Skeletal muscle satellite cell (primary cell): ENCODE measurements at regions not wholly inside any gene's neighbourhood (a gene's known extent, or its start where the extent isn't known, plus 50 kb on each side); places are given as distances from the start of the nearest gene placed in this dataset.

Experiments used
- H3K27me3 ChIP-seq: 2 replicates; pipeline ENCODE4 v1.7.0; 2013; ENCODE audit warnings: low read length; ENCODE audit not compliant: control insufficient read depth, insufficient read depth
- H3K36me3 ChIP-seq: 2 replicates; pipeline ENCODE4 v1.7.0; 2013; ENCODE audit warnings: mild to moderate bottlenecking, control low read depth, low read length; ENCODE audit not compliant: insufficient read depth
- H3K4me1 ChIP-seq: 2 replicates; pipeline ENCODE4 v1.7.0; 2013; ENCODE audit warnings: low read length; ENCODE audit not compliant: control insufficient read depth, insufficient read depth
- H3K4me2 ChIP-seq: 2 replicates; pipeline ENCODE4 v1.7.0; 2013; ENCODE audit warnings: mild to moderate bottlenecking, low read length
- H3K4me3 ChIP-seq: 2 replicates; pipeline ENCODE4 v1.7.0; 2013; ENCODE audit warnings: low read length
- H3K9ac ChIP-seq: 2 replicates; pipeline ENCODE4 v1.7.0; 2013; ENCODE audit warnings: mild to moderate bottlenecking, low read depth, low read length, moderate library complexity
- H3K9me3 ChIP-seq: replicated peaks from 2 replicates; pipeline ENCODE4 v1.7.0; 2013; ENCODE audit warnings: mild to moderate bottlenecking, control low read depth, low read length

DNA sequence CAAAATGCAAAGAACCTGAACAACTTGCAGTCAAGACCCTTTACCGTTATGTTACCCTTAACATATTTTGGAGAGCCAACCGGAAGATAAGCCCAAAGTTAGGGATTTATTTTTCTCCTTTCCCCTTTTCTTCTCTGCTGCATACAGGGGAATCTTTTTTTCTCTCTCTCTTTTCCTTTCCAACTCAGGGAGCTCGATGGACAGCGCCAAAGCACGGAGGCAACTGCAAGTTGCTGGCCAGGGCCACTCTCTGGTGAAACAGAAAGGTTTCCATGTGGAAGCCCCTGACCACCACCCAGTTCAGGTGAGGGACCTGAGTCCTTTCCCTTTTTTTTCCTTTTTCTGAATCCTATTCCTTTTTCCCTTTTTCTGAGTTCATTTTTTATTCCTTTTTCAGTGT lies 98.8 kb upstream of the COX10 start:
- no peaks in the 10 kb centered on the region for H3K4me1 ChIP-seq
- peak overlapping the region; percentile 39 for H3K4me2 ChIP-seq
- no peak overlapping the region for H3K4me3 ChIP-seq
- no peaks in the 10 kb centered on the region for H3K36me3 ChIP-seq
- H3K27me3 ChIP-seq, result no peaks in the 10 kb centered on the region
- H3K9ac ChIP-seq, result no peak overlapping the region
- no peaks in the 10 kb centered on the region for H3K9me3 ChIP-seq

DNA sequence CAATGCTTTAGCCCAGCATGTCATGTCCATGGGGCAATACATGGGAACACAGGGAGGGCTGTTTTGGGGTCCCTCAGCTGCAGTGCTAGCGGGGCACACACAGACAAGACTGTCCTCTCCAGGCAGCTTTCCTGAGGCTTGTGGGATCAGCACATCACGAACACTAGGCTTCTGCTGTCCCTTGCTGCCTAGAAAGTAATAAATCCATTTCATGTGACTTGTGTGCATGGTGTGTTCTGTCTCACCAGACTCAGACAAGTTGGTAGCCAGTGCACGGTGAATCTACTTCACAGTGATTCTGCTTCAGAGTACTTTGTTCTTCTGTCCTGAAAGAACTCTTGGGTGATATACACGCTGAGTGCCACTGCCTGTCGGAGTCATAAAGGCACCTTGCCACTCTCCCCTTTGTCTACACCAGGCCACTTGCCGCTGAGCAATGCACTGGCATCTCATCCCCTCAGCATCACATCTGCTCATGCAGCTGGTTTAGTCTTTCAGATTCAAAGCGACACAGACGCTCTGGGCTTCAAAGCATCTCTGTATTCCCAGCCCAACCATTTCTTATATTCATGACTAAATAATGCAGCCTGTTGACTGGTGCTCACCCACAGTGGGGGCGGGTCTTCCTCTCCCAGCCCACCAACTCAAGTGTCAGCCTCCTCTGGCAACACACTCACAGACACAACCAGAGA lies 95.2 kb upstream of the COX10 start:
- no peak overlapping the region for H3K9ac ChIP-seq

DNA sequence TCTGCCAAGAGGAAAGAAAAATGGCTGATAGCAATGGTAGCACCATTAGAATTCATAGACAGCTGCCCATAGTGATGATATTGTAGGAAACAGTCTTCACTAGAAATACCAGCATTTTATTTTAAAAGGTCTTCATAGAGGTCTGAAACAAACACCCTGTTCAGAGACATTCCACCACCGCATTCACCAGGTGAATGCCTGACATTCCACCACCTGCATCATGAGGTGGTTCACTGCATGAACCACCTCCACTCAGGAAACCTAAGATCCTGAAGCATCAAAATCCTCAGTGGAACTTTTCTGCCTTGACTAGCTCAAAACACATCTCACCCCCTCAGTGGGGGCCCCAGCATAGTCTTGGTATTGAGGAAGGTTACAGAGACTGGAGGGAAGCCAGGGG lies 91.5 kb upstream of the COX10 start:
- Histone ChIP-seq H3K4me2 (no peak overlapping the region), H3K4me1 (no peaks in the 10 kb centered on the region), H3K9ac (no peak overlapping the region), H3K27me3 (no peaks in the 10 kb centered on the region), H3K4me3 (no peak overlapping the region), H3K9me3 (no peaks in the 10 kb centered on the region), H3K36me3 (no peaks in the 10 kb centered on the region)

More for the DNA sequence above, 95.2 kb upstream of the COX10 start:
- H3K36me3 ChIP-seq, result no peaks in the 10 kb centered on the region
- H3K4me1 ChIP-seq, result no peaks in the 10 kb centered on the region
- H3K4me2 ChIP-seq, result no peak overlapping the region
- H3K4me3 ChIP-seq, result no peak overlapping the region
- no peaks in the 10 kb centered on the region for H3K9me3 ChIP-seq
- H3K27me3 ChIP-seq, result no peaks in the 10 kb centered on the region

DNA sequence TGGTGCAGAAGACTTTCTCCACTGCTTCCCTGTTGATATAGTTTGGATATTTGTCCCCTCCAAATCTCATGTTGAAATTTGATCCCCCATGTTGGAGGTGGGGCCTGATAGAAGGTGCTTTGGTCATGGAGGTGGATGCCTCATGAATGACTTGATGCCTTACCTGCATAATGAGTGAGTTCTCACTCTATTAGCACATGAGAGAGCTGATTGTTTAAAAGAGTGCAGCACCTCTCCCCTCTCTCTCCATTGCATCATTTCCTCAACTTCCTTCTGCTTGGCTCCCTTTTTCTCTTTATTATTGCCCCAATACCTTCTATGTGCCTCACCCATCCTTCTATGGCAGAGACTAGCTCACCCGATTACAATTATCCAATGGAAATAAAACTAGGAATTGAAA lies 90.8 kb upstream of the COX10 start:
- Histone ChIP-seq H3K9me3 (no peaks in the 10 kb centered on the region), H3K9ac (no peak overlapping the region), H3K4me3 (no peak overlapping the region), H3K36me3 (no peaks in the 10 kb centered on the region), H3K27me3 (no peaks in the 10 kb centered on the region), H3K4me2 (no peak overlapping the region), H3K4me1 (no peaks in the 10 kb centered on the region)

DNA sequence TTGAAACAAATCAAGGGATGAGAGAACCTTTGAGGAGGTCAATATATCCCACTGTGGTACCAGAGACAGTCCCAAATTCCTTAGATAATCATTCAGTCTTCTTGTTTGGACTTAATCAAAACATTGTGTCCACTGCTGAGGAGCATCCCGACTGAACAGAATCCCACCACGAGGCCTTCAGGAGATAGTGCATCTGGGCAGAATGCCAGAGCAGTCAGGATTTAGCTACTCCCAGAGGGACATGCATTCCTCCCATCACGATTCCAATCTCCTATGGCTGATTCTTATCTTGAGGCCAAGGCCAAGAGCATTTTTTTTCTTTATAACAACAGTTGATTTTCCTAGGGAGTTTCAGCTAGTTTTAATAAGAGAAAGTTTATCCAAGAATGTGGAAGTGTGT lies 87.4 kb upstream of the COX10 start:
- no peaks in the 10 kb centered on the region for H3K36me3 ChIP-seq
- no peak overlapping the region for H3K4me2 ChIP-seq
- H3K4me1 ChIP-seq, result no peaks in the 10 kb centered on the region
- H3K4me3 ChIP-seq, result no peak overlapping the region
- H3K27me3 ChIP-seq, result no peaks in the 10 kb centered on the region
- H3K9me3 ChIP-seq, result no peaks in the 10 kb centered on the region
- no peak overlapping the region for H3K9ac ChIP-seq

DNA sequence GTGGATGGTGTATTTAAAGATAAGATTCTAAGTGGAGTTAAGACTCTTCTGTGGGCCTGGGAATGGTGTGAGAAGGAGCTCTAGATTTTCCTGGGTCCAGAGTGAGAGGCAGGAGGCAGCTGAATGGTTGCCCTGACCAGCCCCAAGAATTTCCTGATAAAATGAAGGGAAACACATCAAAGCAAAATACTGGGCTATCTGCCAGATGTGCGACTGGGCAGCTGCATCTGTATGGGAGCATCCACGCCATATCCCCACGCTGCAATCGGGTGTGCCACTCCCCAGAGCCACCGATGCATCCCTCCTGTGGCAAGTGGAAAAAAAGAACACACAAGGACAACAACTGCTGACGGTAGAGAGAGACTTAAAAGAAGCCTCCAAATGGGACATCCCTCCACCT lies 84.3 kb upstream of the COX10 start:
- H3K27me3 ChIP-seq, result no peaks in the 10 kb centered on the region
- no peak overlapping the region for H3K9ac ChIP-seq
- H3K36me3 ChIP-seq, result no peaks in the 10 kb centered on the region
- no peaks in the 10 kb centered on the region for H3K9me3 ChIP-seq
- H3K4me1 ChIP-seq, result no peaks in the 10 kb centered on the region
- no peak overlapping the region for H3K4me3 ChIP-seq
- no peak overlapping the region for H3K4me2 ChIP-seq

DNA sequence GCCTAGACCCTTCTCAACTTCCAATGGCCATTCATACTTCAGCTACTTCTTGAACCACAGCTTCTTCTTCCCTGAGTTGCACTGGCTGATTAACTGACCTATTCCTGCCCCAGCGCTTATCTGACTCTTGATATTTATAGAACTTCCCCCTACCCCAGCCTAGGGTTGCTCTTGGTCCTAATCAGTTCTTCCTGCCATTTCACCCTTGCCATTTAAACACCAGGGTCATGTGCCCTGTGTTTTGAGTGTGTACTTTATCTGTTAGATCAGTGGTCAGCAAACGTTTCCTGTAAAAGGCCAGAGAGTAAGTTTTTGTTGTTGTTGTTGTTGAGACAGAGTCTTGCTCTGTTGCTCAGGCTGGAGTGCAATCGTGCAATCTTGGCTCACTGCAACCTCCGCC lies 82.4 kb upstream of the COX10 start:
- Histone ChIP-seq H3K36me3 (no peaks in the 10 kb centered on the region), H3K4me1 (no peaks in the 10 kb centered on the region), H3K9me3 (no peaks in the 10 kb centered on the region), H3K4me3 (no peak overlapping the region), H3K27me3 (no peaks in the 10 kb centered on the region), H3K4me2 (no peak overlapping the region), H3K9ac (no peak overlapping the region)

DNA sequence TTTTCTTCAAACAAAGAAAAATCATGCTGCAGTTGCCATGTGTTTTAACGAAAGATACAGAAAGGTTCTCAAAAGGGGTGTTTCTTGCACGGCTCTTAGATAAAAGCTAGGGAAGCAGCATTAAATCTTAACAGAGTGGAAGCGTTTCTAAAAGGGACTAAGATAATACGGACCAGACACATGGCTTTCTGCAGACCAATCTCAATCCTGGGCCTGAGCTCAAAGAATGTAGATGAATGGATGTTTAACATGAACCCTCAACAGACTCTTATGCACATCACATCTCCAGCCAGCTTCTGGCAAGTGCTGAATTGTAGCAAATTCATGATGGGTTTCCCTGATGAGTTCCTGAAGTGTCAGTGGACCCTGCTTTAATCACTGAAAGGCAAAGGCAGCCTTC lies 80.2 kb upstream of the COX10 start:
- H3K4me1 ChIP-seq, result no peaks in the 10 kb centered on the region
- no peak overlapping the region for H3K9ac ChIP-seq
- H3K4me3 ChIP-seq, result no peak overlapping the region
- no peak overlapping the region for H3K4me2 ChIP-seq
- no peaks in the 10 kb centered on the region for H3K27me3 ChIP-seq
- no peaks in the 10 kb centered on the region for H3K9me3 ChIP-seq
- H3K36me3 ChIP-seq, result no peaks in the 10 kb centered on the region

DNA sequence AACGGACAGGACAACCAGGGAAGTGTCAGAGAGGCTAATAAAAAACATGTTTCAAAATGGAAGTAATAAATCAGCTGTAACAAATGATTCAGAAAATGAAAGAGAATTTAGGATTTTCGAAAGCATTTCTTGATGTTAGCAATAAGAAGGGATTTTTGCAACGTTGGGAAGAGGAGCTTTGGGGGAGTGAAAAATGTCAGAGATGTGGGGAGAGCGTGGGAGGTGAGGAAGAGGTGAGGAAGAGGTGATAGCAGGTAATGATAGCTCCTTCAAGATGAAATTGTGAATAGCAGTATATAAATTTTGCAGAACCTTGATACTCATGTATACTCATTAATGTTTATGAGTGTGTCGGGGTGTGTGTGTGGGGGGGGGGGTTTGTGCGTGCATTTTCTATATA lies 76.2 kb upstream of the COX10 start:
- Histone ChIP-seq H3K4me3 (no peak overlapping the region), H3K9ac (no peak overlapping the region), H3K36me3 (no peaks in the 10 kb centered on the region), H3K4me1 (no peaks in the 10 kb centered on the region), H3K27me3 (no peaks in the 10 kb centered on the region), H3K9me3 (no peaks in the 10 kb centered on the region), H3K4me2 (no peak overlapping the region)

DNA sequence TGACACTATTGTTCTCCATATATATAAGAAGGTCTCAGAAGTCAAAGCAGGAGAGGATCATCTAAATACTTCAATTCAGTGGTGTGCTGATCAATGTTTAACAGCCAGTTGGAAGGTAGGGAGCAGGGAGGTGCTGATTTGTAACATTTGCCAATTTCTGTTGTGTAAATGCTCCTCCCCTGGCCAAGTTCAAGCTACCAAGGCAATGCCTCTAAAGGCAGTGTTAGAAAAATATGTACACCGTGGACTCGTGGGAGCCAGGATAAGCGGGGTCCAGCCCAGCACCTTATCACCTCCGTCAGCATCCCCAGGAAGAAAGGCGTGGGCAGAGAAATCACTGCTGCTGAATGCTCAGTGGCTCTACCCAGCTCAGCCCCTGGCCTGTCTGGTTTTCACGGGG lies 75.3 kb upstream of the COX10 start:
- no peak overlapping the region for H3K4me3 ChIP-seq
- no peaks in the 10 kb centered on the region for H3K9me3 ChIP-seq
- H3K4me2 ChIP-seq, result no peak overlapping the region
- no peaks in the 10 kb centered on the region for H3K27me3 ChIP-seq
- no peaks in the 10 kb centered on the region for H3K36me3 ChIP-seq
- no peak overlapping the region for H3K9ac ChIP-seq
- no peaks in the 10 kb centered on the region for H3K4me1 ChIP-seq

DNA sequence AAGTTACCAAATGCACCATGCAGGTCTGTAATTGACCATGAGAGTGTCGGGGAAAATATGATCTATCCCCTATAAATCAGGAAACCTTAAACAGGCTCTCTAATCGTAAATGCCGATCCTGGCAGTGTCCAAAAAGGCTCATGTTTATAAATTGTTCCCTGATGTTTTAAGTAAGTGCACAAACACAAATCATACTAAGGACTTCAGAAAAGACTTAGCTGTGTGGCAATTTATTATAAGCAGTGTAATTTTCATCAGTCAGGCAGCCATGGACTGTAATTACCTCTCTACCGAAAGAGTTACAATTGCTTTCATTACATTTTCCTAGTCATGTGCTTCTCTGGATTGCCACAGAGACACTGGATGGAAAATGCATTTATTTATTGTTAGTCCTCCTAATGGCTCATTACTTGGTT lies 73.4 kb upstream of the COX10 start:
- no peak overlapping the region for H3K4me3 ChIP-seq

DNA sequence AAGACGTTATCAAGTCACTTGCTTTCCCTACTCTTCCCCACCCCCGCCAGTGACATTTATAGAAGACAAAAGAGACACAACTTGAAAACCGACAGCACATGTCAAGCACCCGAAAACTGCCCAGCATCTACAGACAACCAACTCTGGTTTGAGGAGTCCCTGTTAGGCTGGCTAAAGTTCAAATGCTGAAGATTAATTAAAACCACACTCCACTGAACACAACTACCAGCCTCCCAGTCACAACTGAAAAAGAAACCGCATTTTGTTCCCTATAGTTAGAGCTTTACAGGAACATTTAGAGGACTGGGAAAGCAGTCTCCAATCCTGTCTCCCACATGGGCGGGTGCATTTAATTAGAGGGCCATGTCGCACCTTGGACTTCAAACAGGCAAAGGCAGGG lies 73.0 kb upstream of the COX10 start:
- no peaks in the 10 kb centered on the region for H3K9me3 ChIP-seq
- H3K36me3 ChIP-seq, result no peaks in the 10 kb centered on the region
- H3K4me2 ChIP-seq, result no peak overlapping the region
- no peak overlapping the region for H3K4me3 ChIP-seq
- H3K27me3 ChIP-seq, result no peaks in the 10 kb centered on the region
- no peaks in the 10 kb centered on the region for H3K4me1 ChIP-seq
- H3K9ac ChIP-seq, result no peak overlapping the region

More for the DNA sequence above, 73.4 kb upstream of the COX10 start:
- no peak overlapping the region for H3K4me2 ChIP-seq
- no peaks in the 10 kb centered on the region for H3K36me3 ChIP-seq
- no peaks in the 10 kb centered on the region for H3K4me1 ChIP-seq
- H3K9me3 ChIP-seq, result no peaks in the 10 kb centered on the region
- no peak overlapping the region for H3K9ac ChIP-seq
- no peaks in the 10 kb centered on the region for H3K27me3 ChIP-seq
